ENCODE measurements at regions not wholly inside any gene's neighbourhood (a gene's known extent, or its start where the extent isn't known, plus 50 kb on each side); places are given as distances from the start of the nearest gene placed in this dataset.

DNA sequence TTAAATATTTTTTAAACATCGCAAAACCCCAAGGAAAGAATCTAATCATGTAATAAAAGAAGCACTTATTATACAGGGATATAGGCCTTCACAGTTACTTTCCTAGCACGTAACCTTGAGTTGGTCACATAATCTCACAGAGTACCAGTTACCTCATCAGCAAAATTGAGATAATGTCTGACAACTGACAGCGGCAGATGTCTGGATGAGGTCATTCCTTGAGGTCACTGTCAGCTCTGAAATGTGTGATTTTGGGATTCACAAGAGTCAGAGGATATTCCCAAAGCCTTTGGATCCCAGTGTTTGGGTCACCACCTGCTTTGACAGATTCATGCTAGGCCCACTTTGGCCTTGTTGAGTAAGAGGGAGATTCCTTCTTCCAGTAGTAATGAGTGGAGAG is 151.4 kb upstream of the SEMA6D start (continued):
- no peak for TF ChIP-seq SRF (IDR thresholded peaks at IDR 0.05; ENCODE audit: low read depth, low read length)
- TF ChIP-seq JUND (IDR thresholded peaks at IDR 0.05; ENCODE audit: low read length) = no peak

Data from H1 (cell line).